ENCODE measurements at regions not wholly inside any gene's neighbourhood (a gene's known extent, or its start where the extent isn't known, plus 50 kb on each side); places are given as distances from the start of the nearest gene placed in this dataset.

GRCh38 chr9:115862021-115862420 lies 291.6 kb upstream of the PAPPA start:
- TF ChIP-seq CTCF (optimal IDR thresholded peaks at IDR 0.05 in 1 of 3, IDR thresholded peaks at IDR 0.05 in 1 of 3, conservative IDR thresholded peaks at IDR 0.05 in 1 of 3; ENCODE audit: extremely low read depth in 1 of 3, insufficient read depth in 2 of 3, low read length in 3 of 3): no peak
- TF ChIP-seq EZH2 (IDR thresholded peaks at IDR 0.05; ENCODE audit: low read length): no peak
